HepG2 (cell line): ENCODE measurements at regions not wholly inside any gene's neighbourhood (a gene's known extent, or its start where the extent isn't known, plus 50 kb on each side); places are given as distances from the start of the nearest gene placed in this dataset.

Experiments
- ATAC-seq: fragments of 200-7000 bp; cut with Tn5 transposase; 3 replicates; pipeline ENCODE4 v1.9.1; 2020; ENCODE audit warnings: mild to moderate bottlenecking, moderate library complexity
- BruUV-seq: library from RNA; stranded (reverse); fragments of 400-500 nt; replicated peaks from 2 replicates; lab custom pipeline; 2021; lab: Mats Ljungman, UMichigan
- CTCF ChIA-PET: fragments of 300-600 bp; formaldehyde crosslinking; extraction: SDS; loops from one replicate; lab custom pipeline; 2021; ENCODE audit warnings: low total read pairs, inconsistent platforms, low intra/inter-chr PET ratio; lab: Yijun Ruan, JAX
- POLR2A ChIA-PET: fragments of 350-600 bp; sonication (Branson Sonifier 250); formaldehyde crosslinking; loops from one replicate; lab custom pipeline; 2020; ENCODE audit warnings: antibody characterized with exemption, inconsistent platforms; lab: Yijun Ruan, JAX
- DNase-seq: peaks from one replicate; pipeline ENCODE4 v3.0.0-alpha.2; 2015; ENCODE audit warnings: low spot score
- FAIRE-seq: peaks from 3 replicates; lab custom pipeline; 2011; peaks lifted over from hg19 to GRCh38; lab: Jason Lieb, UNC
- H2AFZ ChIP-seq: one replicate; pipeline ENCODE4 v1.6.1; 2011; ENCODE audit warnings: low read length, inconsistent platforms
- H3K27ac ChIP-seq: fragments of 300-600 bp; 3 replicates; pipeline ENCODE4 v1.8.0; 2011; ENCODE audit warnings: mixed run types, mild to moderate bottlenecking, mixed read lengths, low read length, inconsistent platforms; ENCODE audit not compliant: insufficient read depth; ENCODE audit errors: extremely low read length
- H3K27me3 ChIP-seq, 2 experiments: fragments of 200-600 bp in 1 of 2; 2 replicates in 1 of 2; 3 replicates in 1 of 2; pipeline versions ENCODE4 v1.6.0 to v1.8.0; 2011; ENCODE audit warnings: low read length in 2 of 2, mild to moderate bottlenecking in 2 of 2, moderate library complexity in 2 of 2, inconsistent platforms in 1 of 2; ENCODE audit not compliant: insufficient read depth in 2 of 2, control insufficient read depth in 1 of 2
- H3K36me3 ChIP-seq, 2 experiments: fragments of 200-600 bp in 1 of 2; replicated peaks in 1 of 2; 2 replicates in 1 of 2; 3 replicates in 1 of 2; pipeline versions ENCODE4 v1.5.1 to v1.8.0; 2011; ENCODE audit warnings: low read length in 2 of 2, inconsistent platforms in 1 of 2; ENCODE audit not compliant: insufficient read depth in 2 of 2, control insufficient read depth in 1 of 2
- H3K4me1 ChIP-seq: 2 replicates; pipeline ENCODE4 v1.5.1; 2012; ENCODE audit warnings: low read length, inconsistent platforms; ENCODE audit not compliant: insufficient read depth
- H3K4me2 ChIP-seq: 2 replicates; pipeline ENCODE4 v1.6.0; 2011; ENCODE audit warnings: low read depth, low read length, inconsistent platforms
- H3K4me3 ChIP-seq, 3 experiments: fragments of 200-600 bp in 1 of 3; sonication (generic), shearing (Covaris generic) in 1 of 3; replicated peaks in 1 of 3; 2 replicates each; pipeline ENCODE4 v1.5.1; 2011 to 2016; ENCODE audit warnings: low read length in 3 of 3, inconsistent platforms in 2 of 3, low read depth in 2 of 3, mild to moderate bottlenecking in 2 of 3, control low read depth in 1 of 3, mixed read lengths in 1 of 3; ENCODE audit not compliant: insufficient read depth in 1 of 3
- H3K79me2 ChIP-seq: one replicate; pipeline ENCODE4 v1.6.1; 2011; ENCODE audit warnings: low read length, inconsistent platforms; ENCODE audit not compliant: insufficient read depth
- H3K9ac ChIP-seq: 2 replicates; pipeline ENCODE4 v1.6.0; 2011; ENCODE audit warnings: mild to moderate bottlenecking, low read depth, low read length, inconsistent platforms; ENCODE audit not compliant: insufficient read depth
- H3K9me3 ChIP-seq: 2 replicates; pipeline ENCODE4 v1.5.1; 2012; ENCODE audit warnings: mild to moderate bottlenecking, low read length
- H4K20me1 ChIP-seq: 2 replicates; pipeline ENCODE4 v1.6.0; 2011; ENCODE audit warnings: inconsistent platforms, mild to moderate bottlenecking, low read length, moderate library complexity; ENCODE audit not compliant: insufficient read depth
- IKZF1 ChIP-seq: fragments of 450-650 bp; IDR thresholded peaks from 2 replicates; pipeline ENCODE4 v1.7.1; 2016
- POLR2G ChIP-seq: fragments of 200-400 bp; formaldehyde crosslinking; IDR thresholded peaks from 2 replicates; pipeline ENCODE4 v1.6.1; 2018; ENCODE audit warnings: mild to moderate bottlenecking, low read depth, low read length, moderate library complexity
- RFXANK ChIP-seq: IDR thresholded peaks from 2 replicates; pipeline ENCODE4 v1.6.1; 2016
- SP5 ChIP-seq: IDR thresholded peaks from 2 replicates; pipeline ENCODE4 v1.6.1; 2016; ENCODE audit warnings: low read depth, borderline replicate concordance
- ZFP90 ChIP-seq: sonication (generic); formaldehyde crosslinking; IDR thresholded peaks from 2 replicates; pipeline ENCODE4 v1.8.0; 2022; ENCODE audit warnings: missing genetic modification reagents, mild to moderate bottlenecking, inconsistent platforms, borderline replicate concordance
- ZNF101 ChIP-seq: sonication (generic); formaldehyde crosslinking; IDR thresholded peaks from 2 replicates; pipeline ENCODE4 v1.4.0; 2020; ENCODE audit warnings: mild to moderate bottlenecking, low read depth, missing genetic modification reagents, borderline replicate concordance
- ZNF251 ChIP-seq: sonication (generic); formaldehyde crosslinking; IDR thresholded peaks from 2 replicates; pipeline ENCODE4 v1.9.0; 2021; ENCODE audit warnings: mild to moderate bottlenecking, missing genetic modification reagents
- ZNF30 ChIP-seq: sonication (generic); formaldehyde crosslinking; IDR thresholded peaks from 2 replicates; pipeline ENCODE4 v1.5.0; 2020; ENCODE audit warnings: mild to moderate bottlenecking, missing genetic modification reagents
- in situ Hi-C: cut with HindIII; loops from 2 replicates; pipeline ENCODE4 v1.10.0; 2017; ENCODE audit warnings: low pct_unique_long_range_greater_than_20kb; ENCODE audit not compliant: extremely low pct_ligation_motif_present
- intact Hi-C: fragments of 100-400 bp; cut with micrococcal nuclease; formaldehyde crosslinking; loops from one replicate; pipeline ENCODE4 v1.10.0; 2022; ENCODE audit not compliant: unreplicated experiment
- TF ChIP-seq, protein P1 (sequence below), 2 experiments: IDR thresholded peaks; 2 replicates each; pipeline ENCODE4 v1.6.1; 2011 to 2012; ENCODE audit warnings: low read length in 2 of 2, borderline replicate concordance in 1 of 2, low read depth in 1 of 2, mild to moderate bottlenecking in 1 of 2, moderate library complexity in 1 of 2
- TF ChIP-seq, protein P2 (sequence below): sonication (generic); formaldehyde crosslinking; IDR thresholded peaks from 2 replicates; pipeline ENCODE4 v1.4.0; 2020; ENCODE audit warnings: missing genetic modification reagents, borderline replicate concordance

DNA sequence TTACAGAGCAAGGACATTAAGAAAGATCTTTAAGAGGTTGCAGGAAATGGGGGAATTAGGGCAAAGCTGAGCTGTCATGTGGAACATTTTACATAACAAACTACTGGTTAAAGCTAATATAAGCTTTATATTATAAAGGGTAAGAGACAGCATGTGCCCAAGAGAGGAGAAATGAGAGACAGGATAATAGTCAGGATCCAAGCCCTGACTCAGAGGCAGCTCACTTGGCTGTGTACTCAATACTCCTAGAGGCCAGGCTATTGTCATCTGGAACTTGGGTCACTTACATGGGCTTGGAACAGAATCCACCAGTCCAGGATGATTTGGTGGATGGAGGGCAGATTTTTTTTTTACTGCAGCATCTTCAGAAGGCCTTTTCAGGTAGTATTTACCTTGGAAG lies 418.6 kb upstream of the ZMIZ1 start:
- Histone ChIP-seq H3K36me3 (no peaks in the 10 kb centered on the region), H4K20me1 (no peaks in the 10 kb centered on the region), H3K9ac (no peak overlapping the region), H3K4me2 (no peak overlapping the region), H3K79me2 (no peaks in the 10 kb centered on the region), H3K9me3 (no peaks in the 10 kb centered on the region), H3K27me3 (no peaks in the 10 kb centered on the region), H3K4me1 (peaks cover 16% of the 10 kb centered on the region), H2AFZ (no peak overlapping the region), H3K27ac (no peak overlapping the region), H3K4me3 (no peak overlapping the region)
- in situ Hi-C loops (no loop called here), intact Hi-C loops (loop anchor here (10.0 kb wide), 1 partner anchor 125 kb away; no protein-coding TSS in a partner anchor)
- FAIRE-seq (no peak), ATAC-seq (no peak), DNase-seq (no peak)
- POLR2A ChIA-PET, result no interaction called here
- TF ChIP-seq ZNF101, result no peak
- TF ChIP-seq SP5 (CRISPR knock-in tag), result no peak
- TF ChIP-seq, protein P1, sequence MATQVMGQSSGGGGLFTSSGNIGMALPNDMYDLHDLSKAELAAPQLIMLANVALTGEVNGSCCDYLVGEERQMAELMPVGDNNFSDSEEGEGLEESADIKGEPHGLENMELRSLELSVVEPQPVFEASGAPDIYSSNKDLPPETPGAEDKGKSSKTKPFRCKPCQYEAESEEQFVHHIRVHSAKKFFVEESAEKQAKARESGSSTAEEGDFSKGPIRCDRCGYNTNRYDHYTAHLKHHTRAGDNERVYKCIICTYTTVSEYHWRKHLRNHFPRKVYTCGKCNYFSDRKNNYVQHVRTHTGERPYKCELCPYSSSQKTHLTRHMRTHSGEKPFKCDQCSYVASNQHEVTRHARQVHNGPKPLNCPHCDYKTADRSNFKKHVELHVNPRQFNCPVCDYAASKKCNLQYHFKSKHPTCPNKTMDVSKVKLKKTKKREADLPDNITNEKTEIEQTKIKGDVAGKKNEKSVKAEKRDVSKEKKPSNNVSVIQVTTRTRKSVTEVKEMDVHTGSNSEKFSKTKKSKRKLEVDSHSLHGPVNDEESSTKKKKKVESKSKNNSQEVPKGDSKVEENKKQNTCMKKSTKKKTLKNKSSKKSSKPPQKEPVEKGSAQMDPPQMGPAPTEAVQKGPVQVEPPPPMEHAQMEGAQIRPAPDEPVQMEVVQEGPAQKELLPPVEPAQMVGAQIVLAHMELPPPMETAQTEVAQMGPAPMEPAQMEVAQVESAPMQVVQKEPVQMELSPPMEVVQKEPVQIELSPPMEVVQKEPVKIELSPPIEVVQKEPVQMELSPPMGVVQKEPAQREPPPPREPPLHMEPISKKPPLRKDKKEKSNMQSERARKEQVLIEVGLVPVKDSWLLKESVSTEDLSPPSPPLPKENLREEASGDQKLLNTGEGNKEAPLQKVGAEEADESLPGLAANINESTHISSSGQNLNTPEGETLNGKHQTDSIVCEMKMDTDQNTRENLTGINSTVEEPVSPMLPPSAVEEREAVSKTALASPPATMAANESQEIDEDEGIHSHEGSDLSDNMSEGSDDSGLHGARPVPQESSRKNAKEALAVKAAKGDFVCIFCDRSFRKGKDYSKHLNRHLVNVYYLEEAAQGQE (IDR thresholded peaks at IDR 0.05; ENCODE audit: borderline replicate concordance in 1 of 2, low read depth in 1 of 2, low read length in 2 of 2), result no peak
- no peak for TF ChIP-seq IKZF1
- TF ChIP-seq ZFP90 (CRISPR knock-in tag), result no peak
- no peak for TF ChIP-seq ZNF251 (CRISPR knock-in tag)
- no peak for TF ChIP-seq RFXANK (CRISPR knock-in tag)
- TF ChIP-seq, protein P2, sequence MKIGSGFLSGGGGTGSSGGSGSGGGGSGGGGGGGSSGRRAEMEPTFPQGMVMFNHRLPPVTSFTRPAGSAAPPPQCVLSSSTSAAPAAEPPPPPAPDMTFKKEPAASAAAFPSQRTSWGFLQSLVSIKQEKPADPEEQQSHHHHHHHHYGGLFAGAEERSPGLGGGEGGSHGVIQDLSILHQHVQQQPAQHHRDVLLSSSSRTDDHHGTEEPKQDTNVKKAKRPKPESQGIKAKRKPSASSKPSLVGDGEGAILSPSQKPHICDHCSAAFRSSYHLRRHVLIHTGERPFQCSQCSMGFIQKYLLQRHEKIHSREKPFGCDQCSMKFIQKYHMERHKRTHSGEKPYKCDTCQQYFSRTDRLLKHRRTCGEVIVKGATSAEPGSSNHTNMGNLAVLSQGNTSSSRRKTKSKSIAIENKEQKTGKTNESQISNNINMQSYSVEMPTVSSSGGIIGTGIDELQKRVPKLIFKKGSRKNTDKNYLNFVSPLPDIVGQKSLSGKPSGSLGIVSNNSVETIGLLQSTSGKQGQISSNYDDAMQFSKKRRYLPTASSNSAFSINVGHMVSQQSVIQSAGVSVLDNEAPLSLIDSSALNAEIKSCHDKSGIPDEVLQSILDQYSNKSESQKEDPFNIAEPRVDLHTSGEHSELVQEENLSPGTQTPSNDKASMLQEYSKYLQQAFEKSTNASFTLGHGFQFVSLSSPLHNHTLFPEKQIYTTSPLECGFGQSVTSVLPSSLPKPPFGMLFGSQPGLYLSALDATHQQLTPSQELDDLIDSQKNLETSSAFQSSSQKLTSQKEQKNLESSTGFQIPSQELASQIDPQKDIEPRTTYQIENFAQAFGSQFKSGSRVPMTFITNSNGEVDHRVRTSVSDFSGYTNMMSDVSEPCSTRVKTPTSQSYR (CRISPR knock-in tag), result no peak
- no peak for TF ChIP-seq ZNF30 (CRISPR knock-in tag)
- TF ChIP-seq POLR2G, result no peak
- CTCF ChIA-PET, result no interaction called here
- no TSS peak for BruUV-seq
